ENCODE measurements at regions not wholly inside any gene's neighbourhood (a gene's known extent, or its start where the extent isn't known, plus 50 kb on each side); places are given as distances from the start of the nearest gene placed in this dataset.
A peak's percentile ranks its signal among the peaks of the same experiment; 100 is the strongest.

DNA sequence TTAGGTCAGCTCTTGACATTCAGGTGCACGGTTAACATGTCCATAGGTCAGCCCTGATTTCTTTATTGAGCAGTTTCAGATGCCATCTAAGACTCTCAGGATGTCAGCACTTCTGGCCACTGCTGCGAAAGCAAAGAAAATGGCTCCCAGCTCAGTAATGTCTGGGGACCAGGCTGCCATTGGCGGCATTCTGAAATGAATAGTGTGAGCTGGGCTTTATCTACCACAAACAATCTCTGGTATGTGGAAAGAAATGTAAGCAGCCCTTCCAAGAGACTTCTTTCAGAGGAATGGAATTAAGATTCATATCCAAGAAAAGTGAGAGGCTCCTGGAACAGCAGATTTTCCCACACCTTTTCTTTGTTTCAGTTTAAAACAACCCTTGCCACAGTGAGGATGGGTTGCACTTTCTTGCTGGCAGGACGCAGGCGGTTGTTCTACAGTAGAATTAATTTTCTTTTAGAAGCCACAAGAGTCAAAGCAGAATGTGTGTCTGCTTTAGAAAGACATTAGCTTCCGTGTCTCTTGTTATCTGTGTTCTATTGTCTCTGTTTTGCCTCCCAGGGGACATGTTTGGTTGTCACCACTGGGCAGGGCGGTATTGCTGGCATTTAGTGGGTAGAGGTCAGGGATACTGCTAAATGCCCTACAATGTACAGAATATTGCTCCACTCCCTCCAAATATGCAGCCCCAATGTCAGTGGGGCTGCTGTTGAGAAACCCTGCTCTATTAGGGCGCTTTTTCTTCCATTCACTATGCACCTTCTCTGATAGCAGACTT is 149.9 kb upstream of the ANKH start:
- TF ChIP-seq, protein P1, sequence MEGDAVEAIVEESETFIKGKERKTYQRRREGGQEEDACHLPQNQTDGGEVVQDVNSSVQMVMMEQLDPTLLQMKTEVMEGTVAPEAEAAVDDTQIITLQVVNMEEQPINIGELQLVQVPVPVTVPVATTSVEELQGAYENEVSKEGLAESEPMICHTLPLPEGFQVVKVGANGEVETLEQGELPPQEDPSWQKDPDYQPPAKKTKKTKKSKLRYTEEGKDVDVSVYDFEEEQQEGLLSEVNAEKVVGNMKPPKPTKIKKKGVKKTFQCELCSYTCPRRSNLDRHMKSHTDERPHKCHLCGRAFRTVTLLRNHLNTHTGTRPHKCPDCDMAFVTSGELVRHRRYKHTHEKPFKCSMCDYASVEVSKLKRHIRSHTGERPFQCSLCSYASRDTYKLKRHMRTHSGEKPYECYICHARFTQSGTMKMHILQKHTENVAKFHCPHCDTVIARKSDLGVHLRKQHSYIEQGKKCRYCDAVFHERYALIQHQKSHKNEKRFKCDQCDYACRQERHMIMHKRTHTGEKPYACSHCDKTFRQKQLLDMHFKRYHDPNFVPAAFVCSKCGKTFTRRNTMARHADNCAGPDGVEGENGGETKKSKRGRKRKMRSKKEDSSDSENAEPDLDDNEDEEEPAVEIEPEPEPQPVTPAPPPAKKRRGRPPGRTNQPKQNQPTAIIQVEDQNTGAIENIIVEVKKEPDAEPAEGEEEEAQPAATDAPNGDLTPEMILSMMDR (IDR thresholded peaks at IDR 0.05; ENCODE audit: poor library complexity), result no peak
- no peak for TF ChIP-seq EZH2 (IDR thresholded peaks at IDR 0.05; ENCODE audit: borderline replicate concordance)
- TF ChIP-seq EZH2phosphoT487 (IDR thresholded peaks at IDR 0.05; ENCODE audit: low read depth, severe bottlenecking, unreplicated experiment), result no peak
- Histone ChIP-seq H3K79me2 (no peaks in the 10 kb centered on the region), H3K27ac (peak overlapping the region; percentile 53), H2AFZ (no peak overlapping the region), H3K36me3 (replicated peaks; ENCODE audit: insufficient read depth, low read depth) (no peaks in the 10 kb centered on the region), H3K4me2 (peak overlapping the region; percentile 28), H4K20me1 (ENCODE audit: insufficient read depth, poor library complexity, severe bottlenecking) (no peaks in the 10 kb centered on the region), H3K9me2 (replicated peaks; ENCODE audit: insufficient read depth) (no peaks in the 10 kb centered on the region), H3K27me3 (no peaks in the 10 kb centered on the region), H3K9me3 (ENCODE audit: low read depth) (no peaks in the 10 kb centered on the region), H3K4me1 (ENCODE audit: insufficient read depth) (peaks cover 14% of the 10 kb centered on the region), H3K4me3 (no peak overlapping the region)
- DNase-seq (ENCODE audit: low spot score), result peak; percentile 19
- WGBS (ENCODE audit: low lambda C conversion rate, missing lambda C conversion rate), result 68% methylated on average over 8 of the region's 8 CpGs

DNA sequence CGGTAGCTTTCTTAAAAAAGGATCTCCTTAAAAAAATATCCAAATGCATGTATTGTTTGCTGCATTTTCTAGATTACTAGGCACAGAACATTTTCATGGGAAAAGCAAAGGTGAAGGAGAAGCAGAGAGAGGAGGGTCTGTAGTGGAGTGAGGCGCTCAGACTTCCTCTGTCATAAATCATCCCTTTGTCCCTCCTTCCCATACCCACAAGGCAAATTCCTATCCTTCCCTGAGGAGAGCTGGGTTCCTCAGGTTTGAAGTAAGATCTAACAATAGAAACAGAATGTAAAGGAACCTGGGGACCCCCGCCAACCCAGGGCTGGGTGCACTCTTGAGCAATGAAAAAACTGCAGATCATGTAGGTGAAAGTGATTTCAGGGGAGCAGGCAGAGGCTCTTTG is 149.2 kb upstream of the ANKH start:
- Histone ChIP-seq H4K20me1 (ENCODE audit: insufficient read depth, poor library complexity, severe bottlenecking) (no peaks in the 10 kb centered on the region), H3K27ac (peak overlapping the region; percentile 53), H3K36me3 (replicated peaks; ENCODE audit: insufficient read depth, low read depth) (no peaks in the 10 kb centered on the region), H3K9me3 (ENCODE audit: low read depth) (no peaks in the 10 kb centered on the region), H3K9me2 (replicated peaks; ENCODE audit: insufficient read depth) (no peaks in the 10 kb centered on the region), H3K4me2 (no peak overlapping the region), H3K27me3 (no peaks in the 10 kb centered on the region), H2AFZ (no peak overlapping the region), H3K4me3 (no peak overlapping the region), H3K4me1 (ENCODE audit: insufficient read depth) (peaks cover 14% of the 10 kb centered on the region), H3K79me2 (no peaks in the 10 kb centered on the region)
- DNase-seq (ENCODE audit: low spot score), result no peak
- TF ChIP-seq EZH2 (IDR thresholded peaks at IDR 0.05; ENCODE audit: borderline replicate concordance), result no peak
- WGBS (ENCODE audit: low lambda C conversion rate, missing lambda C conversion rate), result 84% methylated on average over 3 of the region's 3 CpGs

DNA sequence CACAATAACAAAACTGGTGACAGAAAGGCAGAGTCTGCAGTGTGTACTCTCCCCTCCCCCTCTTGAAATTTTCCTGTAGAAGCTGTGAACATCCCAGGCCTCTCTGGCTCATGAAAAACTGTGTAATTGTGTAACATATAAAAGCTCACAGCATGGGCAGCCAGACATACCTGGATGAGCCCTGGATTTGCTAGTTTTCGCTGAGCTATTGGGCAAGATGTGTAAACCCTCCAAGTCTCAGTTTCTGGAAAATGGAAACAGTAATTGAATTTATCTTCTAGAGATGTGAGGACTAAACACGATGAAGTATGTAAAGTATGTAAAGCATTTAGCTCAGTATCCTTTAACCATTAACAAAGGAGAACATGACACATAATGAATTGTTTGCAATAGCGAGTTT is 143.2 kb upstream of the ANKH start:
- Histone ChIP-seq H3K79me2 (no peaks in the 10 kb centered on the region), H3K9me3 (ENCODE audit: low read depth) (no peaks in the 10 kb centered on the region), H3K36me3 (replicated peaks; ENCODE audit: insufficient read depth, low read depth) (no peaks in the 10 kb centered on the region), H3K4me3 (no peak overlapping the region), H4K20me1 (ENCODE audit: insufficient read depth, poor library complexity, severe bottlenecking) (no peaks in the 10 kb centered on the region), H2AFZ (no peak overlapping the region), H3K4me2 (peak overlapping the region; percentile 10), H3K9me2 (replicated peaks; ENCODE audit: insufficient read depth) (no peaks in the 10 kb centered on the region), H3K27me3 (no peaks in the 10 kb centered on the region), H3K27ac (peak overlapping the region; percentile 9), H3K4me1 (ENCODE audit: insufficient read depth) (peaks cover 12% of the 10 kb centered on the region)
- DNase-seq (ENCODE audit: low spot score), result peak; percentile 62
- TF ChIP-seq, protein P1 (IDR thresholded peaks at IDR 0.05; ENCODE audit: poor library complexity), result no peak
- TF ChIP-seq EZH2phosphoT487 (IDR thresholded peaks at IDR 0.05; ENCODE audit: low read depth, severe bottlenecking, unreplicated experiment) (no peak), EZH2 (IDR thresholded peaks at IDR 0.05; ENCODE audit: borderline replicate concordance) (no peak)
- WGBS (ENCODE audit: low lambda C conversion rate, missing lambda C conversion rate), result 24% methylated on average over 3 of the region's 3 CpGs

DNA sequence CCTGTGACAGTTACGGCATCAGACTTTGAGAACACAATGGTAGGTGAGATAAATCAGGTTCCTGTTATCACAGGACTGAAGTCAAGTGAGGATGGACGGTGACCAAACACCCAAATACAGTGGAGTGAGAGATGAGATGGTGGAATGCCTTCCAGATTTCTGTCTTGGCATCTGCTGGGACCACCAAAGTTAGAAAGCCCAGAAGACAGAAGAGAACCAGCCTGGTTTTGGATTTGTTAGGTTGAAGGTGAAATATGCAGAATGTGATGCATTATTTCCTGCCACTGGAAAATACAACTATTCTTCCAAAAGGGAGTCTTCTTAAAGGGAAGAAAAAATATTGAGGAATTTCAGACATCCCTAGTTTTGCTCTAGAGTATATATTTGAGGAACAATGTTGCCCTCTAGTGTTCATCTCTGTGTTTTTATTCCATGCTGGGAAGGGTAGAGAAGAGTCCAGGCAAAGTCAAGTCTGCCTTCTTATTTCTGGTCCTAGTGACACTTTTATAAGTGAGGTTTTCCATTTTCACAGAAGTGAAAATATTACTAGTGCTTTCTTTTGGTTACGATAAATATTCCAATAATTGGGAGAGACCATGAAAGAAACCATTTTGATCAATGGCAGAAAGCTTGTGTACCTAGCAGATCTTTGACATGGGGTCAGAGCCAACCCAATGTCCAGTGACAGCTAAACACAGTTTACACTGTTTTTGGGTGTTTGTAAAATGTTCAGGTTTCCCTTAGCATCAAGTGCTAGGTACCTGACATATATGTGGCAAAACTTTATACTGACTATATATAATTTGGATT is 142.3 kb upstream of the ANKH start:
- H2AFZ ChIP-seq, result no peak overlapping the region
- peak; percentile 84 for DNase-seq (ENCODE audit: low spot score)
- 42% methylated on average over 3 of the region's 3 CpGs for WGBS (ENCODE audit: low lambda C conversion rate, missing lambda C conversion rate)

More for the DNA sequence above, 142.3 kb upstream of the ANKH start:
- Histone ChIP-seq H3K4me1 (ENCODE audit: insufficient read depth) (peaks cover 19% of the 10 kb centered on the region), H3K9me2 (replicated peaks; ENCODE audit: insufficient read depth) (no peaks in the 10 kb centered on the region), H3K27ac (no peak overlapping the region), H3K27me3 (no peaks in the 10 kb centered on the region), H3K79me2 (no peaks in the 10 kb centered on the region), H3K4me3 (no peak overlapping the region), H3K4me2 (no peak overlapping the region), H3K36me3 (replicated peaks; ENCODE audit: insufficient read depth, low read depth) (no peaks in the 10 kb centered on the region), H3K9me3 (ENCODE audit: low read depth) (no peaks in the 10 kb centered on the region), H4K20me1 (ENCODE audit: insufficient read depth, poor library complexity, severe bottlenecking) (no peaks in the 10 kb centered on the region)
- TF ChIP-seq, protein P1 (IDR thresholded peaks at IDR 0.05; ENCODE audit: poor library complexity), result peak; percentile 80
- no peak for TF ChIP-seq EZH2 (IDR thresholded peaks at IDR 0.05; ENCODE audit: borderline replicate concordance)
